ENCODE measurements at regions not wholly inside any gene's neighbourhood (a gene's known extent, or its start where the extent isn't known, plus 50 kb on each side); places are given as distances from the start of the nearest gene placed in this dataset.
"Not testable (repeated sequence)": the region's sequence is repeated elsewhere in the genome, so short reads cannot be mapped to it uniquely, and the experiment has no call there.

- not testable (repeated sequence) for TF ChIP-seq CTCF (IDR thresholded peaks at IDR 0.05); POLR2AphosphoS5 (IDR thresholded peaks at IDR 0.05; ENCODE audit: insufficient read depth in 1 of 2, low read depth in 1 of 2); POLR2A (IDR thresholded peaks at IDR 0.05)
Observed at GRCh38 chr6:6068157-6068556, 61.4 kb upstream of the NRN1 start.
